ENCODE measurements at regions not wholly inside any gene's neighbourhood (a gene's known extent, or its start where the extent isn't known, plus 50 kb on each side); places are given as distances from the start of the nearest gene placed in this dataset.
"Not testable (repeated sequence)": the region's sequence is repeated elsewhere in the genome, so short reads cannot be mapped to it uniquely, and the experiment has no call there.

- H3K36me3 Mint-ChIP-seq (ENCODE audit: unreplicated experiment), result no peaks in the 10 kb centered on the region
Measured at GRCh38 chr2:192669505-192670091, 474.9 kb upstream of the TMEFF2 start.

GRCh38 chr2:192660555-192660954, 465.8 kb upstream of the TMEFF2 start:
- H3K27me3 Mint-ChIP-seq (ENCODE audit: unreplicated experiment), result peaks cover 15% of the 10 kb centered on the region
- H3K27ac Mint-ChIP-seq (ENCODE audit: unreplicated experiment); H3K4me3 Mint-ChIP-seq (ENCODE audit: unreplicated experiment); DNase-seq (ENCODE audit: extremely low spot score, unreplicated experiment); H3K36me3 Mint-ChIP-seq (ENCODE audit: unreplicated experiment); H3K4me1 Mint-ChIP-seq (ENCODE audit: unreplicated experiment); H3K9me3 Mint-ChIP-seq (ENCODE audit: unreplicated experiment): not testable (repeated sequence)

More at GRCh38 chr2:192669505-192670091, 474.9 kb upstream of the TMEFF2 start:
- Mint-ChIP-seq H3K4me3 (ENCODE audit: unreplicated experiment) (no peak overlapping the region), H3K9me3 (ENCODE audit: unreplicated experiment) (no peaks in the 10 kb centered on the region), H3K27me3 (ENCODE audit: unreplicated experiment) (peaks cover 4% of the 10 kb centered on the region), H3K27ac (ENCODE audit: unreplicated experiment) (no peak overlapping the region), H3K4me1 (ENCODE audit: unreplicated experiment) (no peaks in the 10 kb centered on the region)
- no peak for TF ChIP-seq CTCF (IDR thresholded peaks at IDR 0.05)
- DNase-seq (ENCODE audit: extremely low spot score, unreplicated experiment), result no peak

GRCh38 chr2:192657362-192657761, 462.6 kb upstream of the TMEFF2 start:
- Mint-ChIP-seq H3K27ac (ENCODE audit: unreplicated experiment) (no peak overlapping the region), H3K9me3 (ENCODE audit: unreplicated experiment) (no peaks in the 10 kb centered on the region), H3K27me3 (ENCODE audit: unreplicated experiment) (peaks cover 7% of the 10 kb centered on the region), H3K4me1 (ENCODE audit: unreplicated experiment) (no peaks in the 10 kb centered on the region), H3K4me3 (ENCODE audit: unreplicated experiment) (no peak overlapping the region), H3K36me3 (ENCODE audit: unreplicated experiment) (no peaks in the 10 kb centered on the region)
- no peak for TF ChIP-seq CTCF (IDR thresholded peaks at IDR 0.05)
- no peak for DNase-seq (ENCODE audit: extremely low spot score, unreplicated experiment)

GRCh38 chr2:192655916-192656315, 461.2 kb upstream of the TMEFF2 start:
- Mint-ChIP-seq H3K27me3 (ENCODE audit: unreplicated experiment) (no peaks in the 10 kb centered on the region), H3K4me3 (ENCODE audit: unreplicated experiment) (no peak overlapping the region), H3K9me3 (ENCODE audit: unreplicated experiment) (no peaks in the 10 kb centered on the region), H3K4me1 (ENCODE audit: unreplicated experiment) (no peaks in the 10 kb centered on the region), H3K27ac (ENCODE audit: unreplicated experiment) (no peak overlapping the region), H3K36me3 (ENCODE audit: unreplicated experiment) (no peaks in the 10 kb centered on the region)
- DNase-seq (ENCODE audit: extremely low spot score, unreplicated experiment), result no peak
- no peak for TF ChIP-seq CTCF (IDR thresholded peaks at IDR 0.05)

GRCh38 chr2:192645811-192646598, 451.3 kb upstream of the TMEFF2 start:
- Mint-ChIP-seq H3K4me3 (ENCODE audit: unreplicated experiment) (no peak overlapping the region), H3K27me3 (ENCODE audit: unreplicated experiment) (peaks cover 17% of the 10 kb centered on the region), H3K27ac (ENCODE audit: unreplicated experiment) (no peak overlapping the region), H3K4me1 (ENCODE audit: unreplicated experiment) (no peaks in the 10 kb centered on the region), H3K36me3 (ENCODE audit: unreplicated experiment) (no peaks in the 10 kb centered on the region), H3K9me3 (ENCODE audit: unreplicated experiment) (no peaks in the 10 kb centered on the region)
- TF ChIP-seq CTCF (IDR thresholded peaks at IDR 0.05), result no peak
- DNase-seq (ENCODE audit: extremely low spot score, unreplicated experiment), result no peak

Measured in osteocyte (in vitro differentiated cells).